ENCODE measurements at regions not wholly inside any gene's neighbourhood (a gene's known extent, or its start where the extent isn't known, plus 50 kb on each side); places are given as distances from the start of the nearest gene placed in this dataset.

DNA sequence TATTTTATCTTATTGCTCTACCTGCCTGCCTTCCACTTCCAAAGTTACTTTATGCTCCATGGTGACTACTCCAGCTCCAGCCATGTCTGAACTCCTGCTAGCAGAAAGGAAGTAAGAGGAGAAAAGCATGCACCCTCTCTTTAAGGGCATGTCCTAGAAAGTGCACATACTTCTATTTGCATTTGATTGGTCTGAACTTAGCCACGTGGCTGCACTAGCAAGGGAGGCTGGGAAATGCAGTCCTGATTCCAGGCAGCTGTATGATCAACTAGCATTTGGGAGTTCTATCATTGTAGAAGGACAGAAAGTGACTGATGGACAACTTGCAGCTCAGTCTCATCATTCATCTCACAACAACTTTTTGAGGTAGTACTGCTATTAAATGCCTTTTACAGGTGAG lies 515.7 kb downstream of the BUD13 start:
- H3K4me3 ChIP-seq (ENCODE audit: low read depth, low read length) = no peak overlapping the region
- H3K36me3 ChIP-seq (ENCODE audit: insufficient read depth) = no peaks in the 10 kb centered on the region
- no peak overlapping the region for H3K27ac ChIP-seq (ENCODE audit: low read depth)
- no peaks in the 10 kb centered on the region for H3K4me1 ChIP-seq (ENCODE audit: insufficient read depth)
- no peak for DNase-seq (ENCODE audit: extremely low spot score)
- WGBS = 7% methylated on average over 1 of the region's 1 CpG

DNA sequence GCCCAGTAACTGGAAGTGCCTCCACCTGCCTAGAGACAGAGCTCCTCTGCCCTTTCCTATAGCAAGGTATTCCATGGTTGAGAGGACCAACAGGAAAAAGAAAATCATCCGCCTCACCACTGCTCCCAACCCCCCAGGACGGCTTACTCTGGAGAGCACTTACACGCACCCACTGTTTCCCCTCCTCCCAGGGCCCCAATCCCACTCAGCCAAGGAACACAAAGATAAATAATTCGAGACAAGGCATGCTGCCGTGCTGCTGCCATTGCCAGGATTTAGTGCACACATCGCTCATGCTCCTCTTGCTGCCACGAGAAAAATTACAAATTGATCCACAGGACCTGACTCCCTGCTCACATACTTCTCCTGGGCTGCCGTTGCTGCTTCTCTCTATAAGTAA lies 516.6 kb downstream of the BUD13 start:
- H3K27ac ChIP-seq (ENCODE audit: low read depth) = no peak overlapping the region
- no peak overlapping the region for H3K4me3 ChIP-seq (ENCODE audit: low read depth, low read length)
- H3K36me3 ChIP-seq (ENCODE audit: insufficient read depth) = no peaks in the 10 kb centered on the region
- DNase-seq (ENCODE audit: extremely low spot score) = no peak
- H3K4me1 ChIP-seq (ENCODE audit: insufficient read depth) = no peaks in the 10 kb centered on the region
- WGBS = 40% methylated on average over 8 of the region's 8 CpGs

DNA sequence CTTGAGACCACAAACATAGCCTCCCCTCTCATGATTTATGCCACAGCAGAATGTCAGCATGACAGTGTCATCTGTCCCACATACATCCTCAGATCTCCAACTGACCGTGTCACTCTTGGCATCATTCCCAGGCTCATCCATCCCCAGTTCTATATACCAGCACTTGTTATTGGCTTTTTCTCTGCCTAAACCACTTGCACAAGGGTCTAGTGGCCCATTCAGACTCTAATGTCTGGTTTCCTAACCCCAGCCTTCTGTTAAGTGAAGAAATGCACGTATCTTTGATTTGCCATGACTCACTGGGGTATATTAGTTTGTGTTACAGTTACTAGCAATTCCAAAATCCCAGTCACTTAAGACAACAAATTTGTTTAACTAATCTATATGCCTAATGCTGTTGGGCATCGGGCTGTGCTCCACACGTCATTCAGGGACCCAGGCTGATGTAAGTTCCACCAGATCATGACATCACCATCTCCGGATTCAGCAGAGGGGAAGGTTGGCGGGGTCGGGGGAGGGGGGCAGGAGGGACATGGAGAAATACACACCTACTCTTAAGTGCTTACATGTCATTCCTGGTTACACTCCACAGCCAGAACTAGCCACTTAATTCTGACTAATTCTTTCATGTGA lies 517.4 kb downstream of the BUD13 start:
- H3K4me3 ChIP-seq (ENCODE audit: low read depth, low read length) = no peak overlapping the region
- 68% methylated on average over 7 of the region's 7 CpGs for WGBS

DNA sequence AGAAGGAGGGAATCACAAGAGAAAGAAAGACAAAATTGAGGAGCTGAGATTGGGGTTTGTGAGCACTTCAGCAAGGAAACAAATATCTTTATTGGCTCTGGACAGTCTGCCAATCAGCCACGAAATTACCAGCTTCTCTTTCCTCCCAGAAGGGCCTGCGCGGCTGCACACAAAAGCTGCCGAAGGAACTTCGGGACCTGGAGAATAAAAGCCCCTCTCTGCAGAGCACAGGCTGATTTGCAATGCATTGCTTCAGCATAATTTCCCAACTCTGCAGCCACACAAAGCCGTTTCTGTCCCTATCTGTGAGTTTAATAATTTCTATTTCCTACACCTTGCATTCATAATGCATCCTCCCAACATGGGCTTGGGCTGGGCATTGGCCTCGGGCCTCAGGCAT lies 522.6 kb downstream of the BUD13 start:
- WGBS = 79% methylated on average over 7 of the region's 7 CpGs
- no peaks in the 10 kb centered on the region for H3K36me3 ChIP-seq (ENCODE audit: insufficient read depth)
- no peaks in the 10 kb centered on the region for H3K4me1 ChIP-seq (ENCODE audit: insufficient read depth)
- no peak overlapping the region for H3K27ac ChIP-seq (ENCODE audit: low read depth)
- DNase-seq (ENCODE audit: extremely low spot score) = no peak
- H3K4me3 ChIP-seq (ENCODE audit: low read depth, low read length) = no peak overlapping the region

More for the DNA sequence above, 517.4 kb downstream of the BUD13 start:
- DNase-seq (ENCODE audit: extremely low spot score) = no peak
- Histone ChIP-seq H3K36me3 (ENCODE audit: insufficient read depth) (no peaks in the 10 kb centered on the region), H3K4me1 (ENCODE audit: insufficient read depth) (no peaks in the 10 kb centered on the region), H3K27ac (ENCODE audit: low read depth) (no peak overlapping the region)

DNA sequence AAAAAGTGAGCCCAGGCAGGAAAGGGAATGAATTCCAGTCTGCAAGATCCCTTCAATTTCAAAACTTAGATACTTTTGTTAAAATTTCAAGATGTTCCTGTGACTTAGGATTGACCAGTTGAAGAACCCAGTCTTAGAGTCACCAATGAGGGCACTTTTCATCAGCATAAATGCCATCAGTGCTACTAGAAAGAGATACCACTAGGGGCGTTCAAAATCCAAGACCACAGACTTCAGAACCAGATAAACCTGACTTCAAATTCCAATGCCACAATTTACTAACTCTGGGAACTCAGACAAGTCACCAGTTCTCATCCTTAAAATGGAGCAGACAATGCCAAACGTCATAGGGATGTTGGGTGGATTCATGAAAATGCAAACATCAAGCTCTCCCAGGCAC lies 523.2 kb downstream of the BUD13 start:
- Histone ChIP-seq H3K27ac (ENCODE audit: low read depth) (no peak overlapping the region), H3K4me3 (ENCODE audit: low read depth, low read length) (no peak overlapping the region), H3K36me3 (ENCODE audit: insufficient read depth) (no peaks in the 10 kb centered on the region), H3K4me1 (ENCODE audit: insufficient read depth) (no peaks in the 10 kb centered on the region)
- WGBS = 75% methylated on average over 2 of the region's 2 CpGs
- no peak for DNase-seq (ENCODE audit: extremely low spot score)

DNA sequence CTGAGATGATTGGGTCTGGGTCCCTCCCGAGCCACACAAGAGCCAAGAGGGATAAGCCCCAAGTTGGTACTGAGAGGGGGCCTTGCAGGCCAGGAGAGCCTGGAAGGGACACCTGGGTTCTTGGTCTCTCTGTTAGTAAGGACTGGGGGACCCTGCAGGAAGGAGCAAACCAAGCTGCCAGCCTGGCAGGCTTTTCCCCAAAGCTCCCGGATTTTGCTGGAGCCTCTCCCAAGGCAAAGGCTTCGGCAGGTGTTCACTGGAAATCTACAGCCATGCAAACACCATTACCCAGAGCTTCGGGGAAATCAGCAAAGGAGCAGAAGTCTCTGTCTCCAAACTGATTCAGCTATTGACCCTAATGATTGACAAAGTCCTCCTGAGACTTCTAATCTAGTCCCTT lies 527.9 kb downstream of the BUD13 start:
- Histone ChIP-seq H3K27ac (ENCODE audit: low read depth) (no peak overlapping the region), H3K36me3 (ENCODE audit: insufficient read depth) (no peaks in the 10 kb centered on the region), H3K4me1 (ENCODE audit: insufficient read depth) (no peaks in the 10 kb centered on the region), H3K4me3 (ENCODE audit: low read depth, low read length) (no peak overlapping the region)
- no peak for DNase-seq (ENCODE audit: extremely low spot score)
- WGBS = 71% methylated on average over 4 of the region's 4 CpGs

DNA sequence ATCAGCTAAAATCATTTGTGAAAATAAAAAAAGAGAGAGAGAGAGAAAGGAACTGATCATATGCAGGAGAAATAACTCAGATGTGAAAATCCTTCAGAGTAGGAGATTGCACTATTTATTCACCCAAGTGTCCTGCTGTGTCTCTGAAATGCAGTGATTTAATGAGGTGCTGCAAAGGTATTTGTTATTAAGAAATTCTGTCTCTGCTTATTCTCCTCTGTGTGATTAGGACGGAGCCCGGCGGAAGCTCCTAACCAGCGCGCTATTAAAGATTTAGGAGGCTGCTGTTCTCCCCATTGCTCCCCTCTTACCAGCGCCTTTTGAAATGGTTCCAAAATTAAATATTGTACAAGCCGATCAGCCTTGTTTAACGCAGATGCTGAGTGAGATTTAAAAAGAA lies 528.3 kb downstream of the BUD13 start:
- DNase-seq (ENCODE audit: extremely low spot score) = no peak
- Histone ChIP-seq H3K4me1 (ENCODE audit: insufficient read depth) (no peaks in the 10 kb centered on the region), H3K36me3 (ENCODE audit: insufficient read depth) (no peaks in the 10 kb centered on the region), H3K4me3 (ENCODE audit: low read depth, low read length) (no peak overlapping the region), H3K27ac (ENCODE audit: low read depth) (no peak overlapping the region)
- 43% methylated on average over 8 of the region's 8 CpGs for WGBS

DNA sequence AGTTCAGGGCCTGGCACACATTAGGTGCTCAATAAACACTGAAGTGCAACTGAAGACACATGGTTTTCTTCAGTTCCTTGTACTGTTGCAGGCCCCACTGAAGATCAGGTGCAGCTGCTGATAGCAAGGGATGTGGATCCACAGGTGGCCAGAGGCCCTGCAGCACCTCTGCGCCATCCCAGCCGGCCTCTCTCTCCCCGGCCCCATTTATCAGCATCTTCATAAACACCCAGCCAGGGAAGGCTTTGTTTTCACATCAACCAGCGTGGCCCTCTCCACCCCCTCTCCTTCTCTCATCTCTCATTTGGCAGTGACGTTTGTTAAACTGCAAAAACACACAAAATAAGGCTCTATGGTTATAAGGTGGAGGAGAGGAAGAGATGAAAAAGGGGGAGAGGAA lies 528.8 kb downstream of the BUD13 start:
- 52% methylated on average over 5 of the region's 5 CpGs for WGBS
- H3K4me1 ChIP-seq (ENCODE audit: insufficient read depth) = no peaks in the 10 kb centered on the region
- no peak for DNase-seq (ENCODE audit: extremely low spot score)
- H3K4me3 ChIP-seq (ENCODE audit: low read depth, low read length) = no peak overlapping the region
- no peak overlapping the region for H3K27ac ChIP-seq (ENCODE audit: low read depth)
- no peaks in the 10 kb centered on the region for H3K36me3 ChIP-seq (ENCODE audit: insufficient read depth)

DNA sequence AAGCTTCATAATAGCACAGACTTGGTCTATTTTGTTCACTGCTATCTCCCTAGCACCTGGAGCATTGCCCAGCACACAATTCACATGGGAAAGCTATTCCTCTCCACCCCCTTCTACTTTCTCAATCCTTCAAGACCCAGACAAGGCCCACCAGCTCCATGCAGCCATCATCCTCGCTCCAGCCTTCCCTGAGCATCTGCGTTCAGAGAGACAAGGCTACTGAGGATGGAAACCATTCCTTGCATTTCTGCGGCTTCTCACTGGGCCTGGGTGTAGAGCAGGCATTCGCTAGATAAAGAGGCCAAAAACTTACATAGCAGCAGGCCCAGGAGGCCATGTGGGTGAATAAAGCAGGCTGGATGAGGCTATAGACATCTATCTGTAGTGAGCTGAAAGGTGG lies 530.8 kb downstream of the BUD13 start:
- Histone ChIP-seq H3K4me1 (ENCODE audit: insufficient read depth) (no peaks in the 10 kb centered on the region), H3K27ac (ENCODE audit: low read depth) (no peak overlapping the region), H3K36me3 (ENCODE audit: insufficient read depth) (no peaks in the 10 kb centered on the region), H3K4me3 (ENCODE audit: low read depth, low read length) (no peak overlapping the region)
- no peak for DNase-seq (ENCODE audit: extremely low spot score)
- 89% methylated on average over 4 of the region's 4 CpGs for WGBS

DNA sequence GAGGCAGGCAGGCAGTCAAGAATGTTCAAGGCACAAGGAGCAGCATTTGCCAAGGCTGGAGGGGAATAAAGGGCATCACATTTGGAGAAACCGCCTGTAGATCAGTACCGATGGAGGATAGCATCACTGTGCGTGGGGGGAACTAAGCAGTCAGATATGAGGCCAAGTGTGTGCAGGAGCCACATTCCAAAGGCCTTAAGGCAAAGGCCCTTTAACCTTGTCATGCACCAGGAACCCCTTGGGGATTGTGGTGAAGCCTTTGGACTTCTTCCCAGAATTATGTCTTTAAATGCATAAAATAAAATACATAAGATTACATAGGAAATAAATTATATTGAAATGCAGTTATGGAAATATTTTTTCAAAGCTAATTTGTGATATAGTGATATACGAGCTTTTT lies 532.1 kb downstream of the BUD13 start:
- Histone ChIP-seq H3K36me3 (ENCODE audit: insufficient read depth) (no peaks in the 10 kb centered on the region), H3K4me3 (ENCODE audit: low read depth, low read length) (no peak overlapping the region), H3K27ac (ENCODE audit: low read depth) (no peak overlapping the region), H3K4me1 (ENCODE audit: insufficient read depth) (no peaks in the 10 kb centered on the region)
- 59% methylated on average over 4 of the region's 4 CpGs for WGBS
- no peak for DNase-seq (ENCODE audit: extremely low spot score)

DNA sequence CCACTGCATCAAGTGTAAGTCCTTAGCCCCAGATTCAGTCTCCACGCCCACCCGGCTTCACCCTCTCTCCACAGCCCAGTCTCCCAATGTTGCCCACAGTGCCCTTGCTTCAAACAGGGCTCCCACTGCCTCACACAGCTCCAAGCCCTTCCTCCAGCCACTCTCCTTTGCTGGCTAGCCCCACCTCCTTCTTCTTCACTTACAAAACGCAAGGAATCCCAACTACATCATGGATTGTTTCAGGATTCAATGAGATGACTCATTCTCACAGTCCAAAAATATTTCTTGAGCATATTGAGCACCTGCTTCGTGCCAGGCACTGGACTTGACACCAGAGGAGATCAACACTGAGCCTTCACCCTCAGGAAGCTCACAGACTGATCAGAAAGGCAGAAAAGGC lies 533.5 kb downstream of the BUD13 start:
- Histone ChIP-seq H3K4me1 (ENCODE audit: insufficient read depth) (no peaks in the 10 kb centered on the region), H3K36me3 (ENCODE audit: insufficient read depth) (no peaks in the 10 kb centered on the region), H3K27ac (ENCODE audit: low read depth) (no peak overlapping the region), H3K4me3 (ENCODE audit: low read depth, low read length) (no peak overlapping the region)
- 74% methylated on average over 4 of the region's 4 CpGs for WGBS
- DNase-seq (ENCODE audit: extremely low spot score) = no peak

DNA sequence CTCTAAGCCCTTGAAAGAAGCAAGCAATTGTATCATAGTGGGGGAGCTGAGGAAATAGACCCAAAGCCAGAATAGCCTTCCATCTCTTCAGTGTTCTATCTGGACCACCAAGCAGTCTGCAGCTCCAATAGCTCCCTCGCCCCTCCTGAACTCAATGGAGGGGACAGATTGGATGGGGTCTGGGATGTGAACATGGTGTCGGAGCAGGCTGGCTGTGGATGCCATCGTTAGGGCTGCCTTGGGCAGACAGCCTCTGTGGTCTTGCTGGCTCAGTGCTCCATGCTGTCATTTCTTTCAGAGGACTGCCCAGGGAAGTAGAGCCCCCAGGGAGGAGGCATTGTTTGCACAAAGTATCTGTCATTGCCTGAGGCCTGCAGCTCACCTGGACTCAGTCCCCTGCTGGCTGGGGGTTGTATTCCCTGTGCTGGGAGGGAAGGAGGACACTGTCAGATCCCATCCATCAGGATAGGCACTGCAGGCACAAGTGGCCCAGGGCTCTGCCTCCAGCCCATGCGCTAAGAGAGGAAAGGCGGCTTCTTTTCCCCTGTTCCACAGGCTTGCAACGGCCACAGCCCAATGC lies 537.7 kb downstream of the BUD13 start:
- no peaks in the 10 kb centered on the region for H3K4me1 ChIP-seq (ENCODE audit: insufficient read depth)
- H3K36me3 ChIP-seq (ENCODE audit: insufficient read depth) = no peaks in the 10 kb centered on the region
- WGBS = 76% methylated on average over 6 of the region's 6 CpGs
- no peak for DNase-seq (ENCODE audit: extremely low spot score)
- H3K4me3 ChIP-seq (ENCODE audit: low read depth, low read length) = no peak overlapping the region
- H3K27ac ChIP-seq (ENCODE audit: low read depth) = no peak overlapping the region

DNA sequence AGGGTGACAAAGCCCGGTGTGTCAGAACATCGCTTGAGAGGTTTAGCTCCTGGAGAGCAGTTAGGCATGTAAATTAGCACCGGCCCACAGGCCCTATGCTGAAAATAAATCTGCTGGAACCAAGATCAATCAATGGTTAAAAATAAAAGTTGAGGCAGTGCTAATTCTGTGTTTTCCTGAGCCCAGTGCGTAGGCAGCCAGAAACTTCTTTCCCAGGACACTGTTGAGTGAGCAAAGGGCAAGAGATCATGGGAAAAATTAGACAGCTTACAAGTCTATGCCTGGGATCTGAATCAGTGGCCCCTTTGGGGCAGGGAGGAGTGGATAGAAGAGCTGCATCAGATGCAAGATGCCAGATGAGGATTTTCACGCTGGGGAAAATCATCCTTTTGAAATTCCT lies 539.2 kb downstream of the BUD13 start:
- no peaks in the 10 kb centered on the region for H3K4me1 ChIP-seq (ENCODE audit: insufficient read depth)
- no peaks in the 10 kb centered on the region for H3K36me3 ChIP-seq (ENCODE audit: insufficient read depth)
- H3K27ac ChIP-seq (ENCODE audit: low read depth) = no peak overlapping the region
- no peak for DNase-seq (ENCODE audit: extremely low spot score)
- H3K4me3 ChIP-seq (ENCODE audit: low read depth, low read length) = no peak overlapping the region
- 55% methylated on average over 5 of the region's 5 CpGs for WGBS

DNA sequence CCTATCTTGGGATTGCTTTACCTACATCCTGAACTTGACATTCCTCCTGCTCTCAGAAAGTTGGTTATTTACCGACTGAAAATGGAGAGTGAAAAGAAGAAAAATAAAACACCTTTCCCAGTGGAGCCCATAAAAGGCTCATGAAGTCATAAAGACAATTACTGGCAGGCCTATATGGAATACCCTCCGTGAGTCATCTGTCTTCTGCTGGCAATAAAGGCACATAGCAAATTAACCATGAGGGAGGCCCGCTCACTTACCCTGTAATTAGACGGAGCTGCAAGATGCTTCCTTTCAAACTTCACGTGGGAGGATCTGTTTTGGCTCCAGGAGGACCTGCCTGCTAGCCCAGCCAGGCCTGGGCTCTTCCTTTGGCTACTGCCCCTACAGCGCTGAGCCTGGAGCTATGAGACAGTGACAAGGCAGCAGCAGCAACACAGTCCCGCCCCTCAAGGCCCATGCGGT lies 540.4 kb downstream of the BUD13 start:
- H3K36me3 ChIP-seq (ENCODE audit: insufficient read depth) = no peaks in the 10 kb centered on the region
- H3K4me1 ChIP-seq (ENCODE audit: insufficient read depth) = no peaks in the 10 kb centered on the region
- H3K4me3 ChIP-seq (ENCODE audit: low read depth, low read length) = no peak overlapping the region
- 43% methylated on average over 8 of the region's 8 CpGs for WGBS
- DNase-seq (ENCODE audit: extremely low spot score) = no peak
- H3K27ac ChIP-seq (ENCODE audit: low read depth) = no peak overlapping the region

DNA sequence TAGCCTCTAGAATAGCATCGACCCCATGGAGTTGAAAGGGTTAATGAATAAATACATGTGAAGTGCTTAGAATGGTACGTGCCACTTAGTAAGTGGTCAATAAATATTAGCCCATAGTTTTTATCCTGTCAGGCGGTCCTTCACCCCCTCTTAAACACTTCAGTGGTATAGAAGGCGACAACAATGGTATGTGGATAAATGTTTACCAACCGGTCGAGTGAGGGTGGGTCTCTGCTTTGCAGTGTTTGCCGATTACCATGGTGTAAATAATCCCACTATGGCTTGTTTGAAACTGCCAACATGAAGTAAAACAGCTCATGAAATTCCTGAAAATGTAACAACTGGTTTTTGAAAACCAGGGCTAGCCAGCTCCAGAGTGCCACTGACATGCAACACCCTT lies 541.2 kb downstream of the BUD13 start:
- Histone ChIP-seq H3K27ac (ENCODE audit: low read depth) (no peak overlapping the region), H3K4me3 (ENCODE audit: low read depth, low read length) (no peak overlapping the region), H3K4me1 (ENCODE audit: insufficient read depth) (no peaks in the 10 kb centered on the region), H3K36me3 (ENCODE audit: insufficient read depth) (no peaks in the 10 kb centered on the region)
- no peak for DNase-seq (ENCODE audit: extremely low spot score)
- WGBS = 75% methylated on average over 7 of the region's 7 CpGs
